ENCODE measurements at regions not wholly inside any gene's neighbourhood (a gene's known extent, or its start where the extent isn't known, plus 50 kb on each side); places are given as distances from the start of the nearest gene placed in this dataset.

DNA sequence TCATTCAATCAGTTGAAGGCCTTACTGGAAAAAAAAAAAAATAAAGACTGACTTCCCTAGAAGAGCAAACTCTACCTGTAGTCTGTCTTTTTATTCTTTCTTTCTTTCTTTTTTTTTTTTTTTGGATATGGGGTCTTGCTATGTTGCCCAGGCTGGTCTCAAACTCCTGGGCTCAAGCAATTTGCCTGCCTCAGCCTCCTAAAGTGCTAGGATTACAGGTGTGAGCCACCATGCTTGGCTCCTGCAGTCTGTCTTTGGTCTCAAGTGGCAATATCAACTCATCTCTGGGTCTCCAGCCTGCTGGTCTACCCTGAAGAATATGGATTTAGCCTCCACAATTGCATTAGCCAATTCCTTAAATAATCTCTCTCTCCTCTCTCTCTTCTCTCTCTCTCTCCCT lies 167.7 kb upstream of the P2RY1 start:
- no peak overlapping the region for H3K27ac ChIP-seq
- peaks cover 0 to 4% (median 0%) of the 10 kb centered on the region in 4 donors for H3K9me3 ChIP-seq
- no peak overlapping the region for H3K4me3 ChIP-seq
- no peaks in the 10 kb centered on the region for H3K27me3 ChIP-seq
- no peaks in the 10 kb centered on the region for H3K36me3 ChIP-seq
- DNase-seq (ENCODE audit: low spot score in 2 of 2): no peak
- H3K4me1 ChIP-seq: peaks cover 0 to 7% (median 0%) of the 10 kb centered on the region in 4 donors
- TF ChIP-seq, protein P1, sequence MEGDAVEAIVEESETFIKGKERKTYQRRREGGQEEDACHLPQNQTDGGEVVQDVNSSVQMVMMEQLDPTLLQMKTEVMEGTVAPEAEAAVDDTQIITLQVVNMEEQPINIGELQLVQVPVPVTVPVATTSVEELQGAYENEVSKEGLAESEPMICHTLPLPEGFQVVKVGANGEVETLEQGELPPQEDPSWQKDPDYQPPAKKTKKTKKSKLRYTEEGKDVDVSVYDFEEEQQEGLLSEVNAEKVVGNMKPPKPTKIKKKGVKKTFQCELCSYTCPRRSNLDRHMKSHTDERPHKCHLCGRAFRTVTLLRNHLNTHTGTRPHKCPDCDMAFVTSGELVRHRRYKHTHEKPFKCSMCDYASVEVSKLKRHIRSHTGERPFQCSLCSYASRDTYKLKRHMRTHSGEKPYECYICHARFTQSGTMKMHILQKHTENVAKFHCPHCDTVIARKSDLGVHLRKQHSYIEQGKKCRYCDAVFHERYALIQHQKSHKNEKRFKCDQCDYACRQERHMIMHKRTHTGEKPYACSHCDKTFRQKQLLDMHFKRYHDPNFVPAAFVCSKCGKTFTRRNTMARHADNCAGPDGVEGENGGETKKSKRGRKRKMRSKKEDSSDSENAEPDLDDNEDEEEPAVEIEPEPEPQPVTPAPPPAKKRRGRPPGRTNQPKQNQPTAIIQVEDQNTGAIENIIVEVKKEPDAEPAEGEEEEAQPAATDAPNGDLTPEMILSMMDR (IDR thresholded peaks at IDR 0.05): no peak
- no peak for TF ChIP-seq EP300 (IDR thresholded peaks at IDR 0.05)
- no peak for TF ChIP-seq POLR2A (IDR thresholded peaks at IDR 0.05)

DNA sequence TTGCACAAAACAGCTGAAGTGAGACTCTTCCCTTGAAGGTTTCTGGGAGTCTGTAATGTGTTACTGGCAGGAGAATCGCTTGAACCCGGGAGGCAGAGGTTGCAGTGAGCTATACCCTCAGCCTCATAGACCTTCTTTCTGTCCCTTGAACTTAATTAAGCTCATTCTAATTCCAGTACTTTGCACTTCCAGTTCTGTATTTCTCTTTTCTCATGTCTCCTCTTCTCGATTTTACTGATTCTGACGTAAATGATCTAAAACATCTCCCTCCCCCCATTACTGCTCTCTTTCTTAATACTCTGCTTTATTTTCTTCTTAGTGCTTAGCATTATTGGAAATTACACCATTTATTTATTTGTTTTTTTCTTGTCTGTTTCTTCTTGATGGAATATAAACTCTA lies 165.4 kb upstream of the P2RY1 start:
- Histone ChIP-seq H3K4me1 (peaks cover 0 to 8% (median 0%) of the 10 kb centered on the region in 4 donors), H3K9me3 (no peaks in the 10 kb centered on the region), H3K36me3 (no peaks in the 10 kb centered on the region), H3K27me3 (no peaks in the 10 kb centered on the region), H3K4me3 (no peak overlapping the region), H3K27ac (no peak overlapping the region)
- no peak for DNase-seq (ENCODE audit: low spot score in 2 of 2)
- no peak for TF ChIP-seq POLR2A (IDR thresholded peaks at IDR 0.05)
- no peak for TF ChIP-seq EP300 (IDR thresholded peaks at IDR 0.05)
- TF ChIP-seq, protein P1 (IDR thresholded peaks at IDR 0.05): no peak
- 94 to 98% methylated on average over 4 of the region's 4 CpGs for WGBS, 2 donors

DNA sequence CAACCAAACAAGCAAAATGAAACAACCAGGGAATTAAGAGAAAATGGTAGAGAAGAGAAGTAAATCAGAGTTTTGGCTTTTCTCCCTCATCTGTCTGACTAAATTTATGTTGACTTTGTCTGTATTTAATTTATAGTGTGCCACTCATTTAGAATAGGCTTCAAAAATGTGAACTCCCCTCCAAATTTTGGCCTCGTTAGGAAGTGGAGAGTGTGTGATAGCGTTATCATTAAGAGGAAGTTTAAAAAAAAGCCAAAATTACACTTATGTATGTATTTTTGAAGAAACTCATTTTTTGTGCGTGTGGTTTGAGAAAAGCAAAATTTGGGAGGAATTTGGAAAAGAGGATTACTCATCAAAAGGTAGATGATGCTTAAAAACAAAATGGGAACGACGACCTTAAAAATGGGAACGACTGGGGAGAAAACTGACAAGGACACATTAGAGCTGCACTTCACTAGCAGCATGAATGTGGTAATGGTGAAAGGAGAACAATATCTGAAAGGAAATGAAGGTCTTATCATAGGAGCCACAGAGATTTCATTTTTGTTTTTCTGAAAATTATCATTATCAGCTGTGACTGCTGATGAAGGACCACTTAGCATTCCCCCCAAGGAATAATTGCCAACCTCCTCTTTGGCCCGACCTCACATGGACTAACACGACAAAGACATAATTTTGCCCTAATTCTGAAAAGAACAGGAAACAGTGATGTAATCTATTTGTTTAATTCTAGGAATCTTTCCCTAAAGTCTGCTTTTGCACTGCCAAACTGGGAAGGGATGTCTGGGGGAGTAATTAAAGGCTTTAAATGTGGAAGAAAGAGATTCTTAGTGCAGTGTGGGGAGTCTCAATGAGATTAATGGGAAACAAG lies 163.2 kb upstream of the P2RY1 start:
- peaks cover 0 to 8% (median 0%) of the 10 kb centered on the region in 4 donors for H3K4me1 ChIP-seq
- H3K9me3 ChIP-seq: no peaks in the 10 kb centered on the region
- 50 to 55% methylated on average over 8 of the region's 8 CpGs for WGBS, 2 donors
- H3K4me3 ChIP-seq: no peak overlapping the region
- H3K36me3 ChIP-seq: no peaks in the 10 kb centered on the region
- no peak overlapping the region for H3K27ac ChIP-seq
- no peak for DNase-seq (ENCODE audit: low spot score in 2 of 2)
- no peak for TF ChIP-seq POLR2A (IDR thresholded peaks at IDR 0.05)
- H3K27me3 ChIP-seq: no peaks in the 10 kb centered on the region

DNA sequence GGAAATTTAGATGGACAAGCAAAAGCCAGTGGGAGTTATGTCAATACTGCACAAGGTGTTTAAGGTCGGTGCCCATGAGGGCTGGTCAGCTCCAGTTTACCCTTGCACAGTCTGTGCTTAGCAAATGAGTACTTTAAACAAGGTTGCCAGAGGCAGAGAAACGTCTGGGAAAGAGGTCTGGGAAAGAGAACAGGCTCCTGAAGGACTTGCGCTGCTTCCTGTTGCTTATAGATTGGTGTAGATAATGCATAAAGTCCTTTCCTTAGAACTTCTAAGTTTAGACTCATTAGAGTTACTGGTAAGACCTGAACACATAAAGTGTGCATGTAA lies 162.6 kb upstream of the P2RY1 start:
- Histone ChIP-seq H3K4me1 (peaks cover 0 to 8% (median 0%) of the 10 kb centered on the region in 4 donors), H3K27ac (no peak overlapping the region), H3K27me3 (no peaks in the 10 kb centered on the region), H3K9me3 (no peaks in the 10 kb centered on the region), H3K4me3 (no peak overlapping the region), H3K36me3 (no peaks in the 10 kb centered on the region)
- TF ChIP-seq, protein P1 (IDR thresholded peaks at IDR 0.05): no peak
- TF ChIP-seq POLR2A (IDR thresholded peaks at IDR 0.05) (no peak), EP300 (IDR thresholded peaks at IDR 0.05) (no peak)
- no peak for DNase-seq (ENCODE audit: low spot score in 2 of 2)
- 42 to 48% methylated on average over 3 of the region's 3 CpGs for WGBS, 2 donors

DNA sequence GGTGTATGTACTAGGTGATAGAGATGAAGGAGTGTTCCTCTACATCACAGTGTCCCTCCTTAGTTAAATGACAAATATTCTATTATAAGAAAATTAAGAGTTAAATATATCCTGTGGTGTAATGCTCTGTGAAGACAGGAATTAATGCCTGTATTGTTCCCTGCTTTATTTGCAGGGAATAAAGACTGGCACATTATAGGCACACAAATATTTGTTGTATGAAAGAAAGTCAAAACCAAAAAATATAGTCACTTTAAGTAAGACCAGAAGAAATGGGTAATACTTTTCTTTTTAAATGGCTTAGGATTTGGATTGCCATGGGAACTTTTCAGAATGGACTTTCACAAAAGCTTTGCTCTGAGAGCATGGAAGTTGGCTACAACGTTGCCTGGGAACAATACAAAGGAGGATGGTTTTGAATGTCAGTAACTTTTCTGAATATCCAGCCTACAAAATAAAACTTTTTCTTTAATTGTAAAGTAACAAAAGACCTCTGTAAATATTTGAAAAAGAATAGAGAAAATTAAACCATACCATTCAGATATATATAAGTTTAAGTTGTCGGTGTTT lies 158.0 kb upstream of the P2RY1 start:
- WGBS, 2 donors: 72 to 73% methylated on average over 2 of the region's 2 CpGs
- no peaks in the 10 kb centered on the region for H3K27me3 ChIP-seq

More for the DNA sequence above, 158.0 kb upstream of the P2RY1 start:
- H3K36me3 ChIP-seq: no peaks in the 10 kb centered on the region
- no peak overlapping the region for H3K27ac ChIP-seq
- no peak for TF ChIP-seq POLR2A (IDR thresholded peaks at IDR 0.05)
- TF ChIP-seq EP300 (IDR thresholded peaks at IDR 0.05): no peak
- TF ChIP-seq, protein P1 (IDR thresholded peaks at IDR 0.05): no peak
- H3K4me1 ChIP-seq: peaks cover 0 to 5% (median 0%) of the 10 kb centered on the region in 4 donors
- H3K4me3 ChIP-seq: no peak overlapping the region
- H3K9me3 ChIP-seq: no peaks in the 10 kb centered on the region
- no peak for DNase-seq (ENCODE audit: low spot score in 2 of 2)
